HEK293 (cell line): ENCODE measurements at regions not wholly inside any gene's neighbourhood (a gene's known extent, or its start where the extent isn't known, plus 50 kb on each side); places are given as distances from the start of the nearest gene placed in this dataset.

ENCODE experiments used
- CTCF ChIA-PET: fragments of 350-600 bp; formaldehyde crosslinking; extraction: SDS; loops from one replicate; lab custom pipeline; 2021; ENCODE audit warnings: antibody characterized with exemption; lab: Yijun Ruan, JAX
- POLR2A ChIA-PET: fragments of 300-600 bp; formaldehyde crosslinking; extraction: SDS; loops from one replicate; lab custom pipeline; 2020; ENCODE audit warnings: antibody characterized with exemption, inconsistent platforms; lab: Yijun Ruan, JAX
- H3K27ac ChIP-seq: fragments of 200-500 bp; sonication (Bioruptor generic); 2 replicates; pipeline ENCODE4 v1.5.1; 2014; ENCODE audit warnings: low read depth, low read length, control low read depth, inconsistent platforms; ENCODE audit errors: extremely low read depth
- H3K36me3 ChIP-seq, 2 experiments: fragments of 200-500 bp in 1 of 2; sonication (Bioruptor generic) in 1 of 2; 1 replicate in 1 of 2; 2 replicates in 1 of 2; pipeline ENCODE4 v1.5.1; 2014 to 2017; ENCODE audit warnings: inconsistent platforms in 2 of 2, low read length in 2 of 2; ENCODE audit not compliant: control insufficient read depth in 2 of 2, insufficient read depth in 1 of 2
- H3K4me1 ChIP-seq: fragments of 200-500 bp; sonication (Bioruptor generic); 2 replicates; pipeline ENCODE4 v1.5.1; 2014; ENCODE audit warnings: mild to moderate bottlenecking, low read length, inconsistent platforms; ENCODE audit not compliant: control insufficient read depth, insufficient read depth
- H3K4me3 ChIP-seq: 2 replicates; pipeline ENCODE4 v1.5.1; 2011; ENCODE audit warnings: low read depth, mild to moderate bottlenecking, control low read depth, low read length, moderate library complexity
- H3K9me3 ChIP-seq: fragments of 200-500 bp; sonication (Bioruptor generic); 2 replicates; pipeline ENCODE4 v1.5.1; 2014; ENCODE audit warnings: low read depth, low read length, inconsistent platforms; ENCODE audit not compliant: control insufficient read depth, insufficient read depth
- ELK4 ChIP-seq: IDR thresholded peaks from 2 replicates; pipeline ENCODE4 v1.6.1; 2011; ENCODE audit warnings: mild to moderate bottlenecking, low read depth, low read length, borderline replicate concordance
- INSM2 ChIP-seq: fragments of 450-650 bp; formaldehyde crosslinking; IDR thresholded peaks from 2 replicates; pipeline ENCODE4 v1.5.1; 2016; ENCODE audit warnings: missing biosample characterization, missing genetic modification characterization
- SCRT2 ChIP-seq: fragments of 450-650 bp; formaldehyde crosslinking; IDR thresholded peaks from 2 replicates; pipeline ENCODE4 v1.5.1; 2016; ENCODE audit warnings: missing biosample characterization, missing genetic modification characterization
- TRIM28 ChIP-seq: IDR thresholded peaks from 2 replicates; pipeline ENCODE4 v1.6.1; 2011; ENCODE audit warnings: low read length, control low read depth, borderline replicate concordance
- YY1 ChIP-seq: fragments of 450-650 bp; formaldehyde crosslinking; IDR thresholded peaks from 2 replicates; pipeline ENCODE4 v1.5.1; 2018; ENCODE audit warnings: missing biosample characterization, missing genetic modification characterization
- ZNF174 ChIP-seq: fragments of 450-650 bp; formaldehyde crosslinking; IDR thresholded peaks from 2 replicates; pipeline ENCODE4 v1.5.0; 2017; ENCODE audit warnings: missing biosample characterization, mild to moderate bottlenecking, missing genetic modification characterization
- ZNF426 ChIP-seq: fragments of 450-650 bp; formaldehyde crosslinking; IDR thresholded peaks from 2 replicates; pipeline ENCODE4 v1.5.1; 2017; ENCODE audit warnings: missing biosample characterization, missing genetic modification characterization, mild to moderate bottlenecking, inconsistent platforms, moderate library complexity
- ZNF510 ChIP-seq: fragments of 450-650 bp; formaldehyde crosslinking; IDR thresholded peaks from 2 replicates; pipeline ENCODE4 v1.5.1; 2018; ENCODE audit warnings: mild to moderate bottlenecking, missing genetic modification characterization, missing biosample characterization; ENCODE audit not compliant: insufficient replicate concordance
- ZNF701 ChIP-seq: fragments of 450-650 bp; formaldehyde crosslinking; IDR thresholded peaks from 2 replicates; pipeline ENCODE4 v1.5.1; 2016; ENCODE audit warnings: missing biosample characterization, missing genetic modification characterization
- ZNF785 ChIP-seq: fragments of 450-650 bp; formaldehyde crosslinking; IDR thresholded peaks from 2 replicates; pipeline ENCODE4 v1.5.1; 2016; ENCODE audit warnings: missing biosample characterization, missing genetic modification characterization
- ZNF843 ChIP-seq: fragments of 450-650 bp; formaldehyde crosslinking; IDR thresholded peaks from 2 replicates; pipeline ENCODE4 v1.5.1; 2016; ENCODE audit warnings: missing biosample characterization, missing genetic modification characterization
- ZSCAN18 ChIP-seq: fragments of 450-650 bp; formaldehyde crosslinking; IDR thresholded peaks from 2 replicates; pipeline ENCODE4 v1.5.1; 2016; ENCODE audit warnings: missing biosample characterization, missing genetic modification characterization
- TF ChIP-seq, protein P1 (sequence below): fragments of 450-650 bp; formaldehyde crosslinking; IDR thresholded peaks from 2 replicates; pipeline ENCODE4 v1.5.1; 2017; ENCODE audit warnings: missing biosample characterization, missing genetic modification characterization
- TF ChIP-seq, protein P2 (sequence below): fragments of 450-650 bp; formaldehyde crosslinking; IDR thresholded peaks from 2 replicates; pipeline ENCODE4 v1.5.1; 2016; ENCODE audit warnings: missing biosample characterization, missing genetic modification characterization

DNA sequence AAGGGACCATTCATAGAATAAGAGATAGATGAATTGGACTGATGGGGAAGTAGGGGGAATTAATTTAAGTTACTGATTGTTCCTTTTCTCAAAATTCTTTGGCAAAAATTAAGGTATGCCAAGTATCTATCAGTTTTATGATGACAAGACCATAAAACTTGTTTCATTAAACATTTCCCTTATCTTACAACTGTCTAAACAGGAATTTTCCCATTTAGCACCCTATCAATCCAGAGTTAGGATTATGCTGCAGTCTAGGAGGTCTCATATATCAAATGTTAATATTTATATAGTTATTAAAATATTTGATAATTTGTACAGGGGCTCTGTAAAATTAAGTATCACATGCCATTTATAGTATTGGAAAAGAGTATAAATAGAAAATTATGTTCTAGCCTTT lies 51.5 kb upstream of the ARID1B start:
- Histone ChIP-seq H3K27ac (no peak overlapping the region), H3K4me3 (no peak overlapping the region), H3K9me3 (no peaks in the 10 kb centered on the region), H3K4me1 (0 out of 2 replicates have a peak, but pooled peaks cover 1% of the 10 kb centered on the region), H3K36me3 (no peaks in the 10 kb centered on the region)
- POLR2A ChIA-PET = no interaction called here
- no peak for TF ChIP-seq ZNF843 (tag by site-specific recombination)
- no peak for TF ChIP-seq YY1 (tag by site-specific recombination)
- TF ChIP-seq ELK4 = no peak
- no peak for TF ChIP-seq ZSCAN18 (tag by site-specific recombination)
- TF ChIP-seq SCRT2 (tag by site-specific recombination) = no peak
- TF ChIP-seq, protein P1, sequence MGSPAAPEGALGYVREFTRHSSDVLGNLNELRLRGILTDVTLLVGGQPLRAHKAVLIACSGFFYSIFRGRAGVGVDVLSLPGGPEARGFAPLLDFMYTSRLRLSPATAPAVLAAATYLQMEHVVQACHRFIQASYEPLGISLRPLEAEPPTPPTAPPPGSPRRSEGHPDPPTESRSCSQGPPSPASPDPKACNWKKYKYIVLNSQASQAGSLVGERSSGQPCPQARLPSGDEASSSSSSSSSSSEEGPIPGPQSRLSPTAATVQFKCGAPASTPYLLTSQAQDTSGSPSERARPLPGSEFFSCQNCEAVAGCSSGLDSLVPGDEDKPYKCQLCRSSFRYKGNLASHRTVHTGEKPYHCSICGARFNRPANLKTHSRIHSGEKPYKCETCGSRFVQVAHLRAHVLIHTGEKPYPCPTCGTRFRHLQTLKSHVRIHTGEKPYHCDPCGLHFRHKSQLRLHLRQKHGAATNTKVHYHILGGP = no peak
- no peak for TF ChIP-seq ZNF785 (tag by site-specific recombination)
- no peak for TF ChIP-seq ZNF701 (tag by site-specific recombination)
- no peak for TF ChIP-seq ZNF426
- no peak for TF ChIP-seq INSM2 (tag by site-specific recombination)
- TF ChIP-seq ZNF510 (tag by site-specific recombination) = no peak
- TF ChIP-seq, protein P2, sequence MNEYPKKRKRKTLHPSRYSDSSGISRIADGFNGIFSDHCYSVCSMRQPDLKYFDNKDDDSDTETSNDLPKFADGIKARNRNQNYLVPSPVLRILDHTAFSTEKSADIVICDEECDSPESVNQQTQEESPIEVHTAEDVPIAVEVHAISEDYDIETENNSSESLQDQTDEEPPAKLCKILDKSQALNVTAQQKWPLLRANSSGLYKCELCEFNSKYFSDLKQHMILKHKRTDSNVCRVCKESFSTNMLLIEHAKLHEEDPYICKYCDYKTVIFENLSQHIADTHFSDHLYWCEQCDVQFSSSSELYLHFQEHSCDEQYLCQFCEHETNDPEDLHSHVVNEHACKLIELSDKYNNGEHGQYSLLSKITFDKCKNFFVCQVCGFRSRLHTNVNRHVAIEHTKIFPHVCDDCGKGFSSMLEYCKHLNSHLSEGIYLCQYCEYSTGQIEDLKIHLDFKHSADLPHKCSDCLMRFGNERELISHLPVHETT = no peak
- CTCF ChIA-PET = no interaction called here

- no peak overlapping the region for H3K4me3 ChIP-seq
- no peaks in the 10 kb centered on the region for H3K9me3 ChIP-seq
- no peak overlapping the region for H3K27ac ChIP-seq
- no peaks in the 10 kb centered on the region for H3K36me3 ChIP-seq
- no peaks in the 10 kb centered on the region; the same call in 1 of the 2 replicates for H3K4me1 ChIP-seq
- ChIA-PET CTCF (interaction anchor here (0.5 to 0.7 kb wide), 4 partner anchors 81 to 222 kb away, joined by 3 to 6 read pairs (median 3); no protein-coding TSS in a partner anchor), POLR2A (interaction anchor here (0.7 to 1.9 kb wide), 3 partner anchors 8 to 107 kb away, joined by 4 to 7 read pairs (median 4); no protein-coding TSS in a partner anchor)
- TF ChIP-seq ZNF174 = no peak
- TF ChIP-seq TRIM28 = 0 out of 2 replicates have a peak, but pooled peaks have one; percentile 13
Measured at GRCh38 chr6:156720691-156721685, 56.2 kb upstream of the ARID1B start.
